ENCODE measurements at regions not wholly inside any gene's neighbourhood (a gene's known extent, or its start where the extent isn't known, plus 50 kb on each side); places are given as distances from the start of the nearest gene placed in this dataset.
"Not testable (repeated sequence)": the region's sequence is repeated elsewhere in the genome, so short reads cannot be mapped to it uniquely, and the experiment has no call there.

DNA sequence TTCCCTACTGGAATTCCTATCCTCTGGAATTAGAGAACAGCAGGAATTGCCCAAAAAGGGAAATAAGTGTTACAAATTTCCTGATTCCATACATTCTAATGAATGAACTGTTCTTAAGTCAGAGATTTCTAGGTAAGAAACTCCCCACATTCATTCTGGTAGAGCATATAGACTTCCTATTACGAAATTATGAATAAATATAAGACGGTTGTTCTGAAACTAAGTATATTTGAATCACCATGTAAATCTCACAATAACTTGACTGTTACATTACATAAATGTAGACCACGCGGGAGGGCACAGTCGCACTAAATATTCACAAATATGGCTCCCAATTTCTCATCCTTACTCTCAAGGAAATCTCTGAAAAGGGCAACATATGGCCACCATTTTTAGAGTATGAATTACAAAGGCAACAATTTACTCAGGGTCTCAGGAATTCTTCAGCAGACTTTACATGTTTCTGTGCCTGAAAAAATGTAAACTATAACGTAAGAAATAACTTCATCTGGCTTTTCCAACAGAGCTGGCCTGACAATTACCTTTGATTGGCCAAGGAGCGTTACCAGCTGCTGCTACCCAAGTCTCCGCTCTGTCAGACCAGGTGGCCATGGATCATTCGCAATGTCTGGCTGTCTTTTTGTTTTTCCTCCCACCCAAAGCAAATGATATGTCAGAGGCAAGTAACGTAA, 115.8 kb downstream of the MPP7 start:
- DNase-seq (ENCODE audit: low read depth): no peak

DNA sequence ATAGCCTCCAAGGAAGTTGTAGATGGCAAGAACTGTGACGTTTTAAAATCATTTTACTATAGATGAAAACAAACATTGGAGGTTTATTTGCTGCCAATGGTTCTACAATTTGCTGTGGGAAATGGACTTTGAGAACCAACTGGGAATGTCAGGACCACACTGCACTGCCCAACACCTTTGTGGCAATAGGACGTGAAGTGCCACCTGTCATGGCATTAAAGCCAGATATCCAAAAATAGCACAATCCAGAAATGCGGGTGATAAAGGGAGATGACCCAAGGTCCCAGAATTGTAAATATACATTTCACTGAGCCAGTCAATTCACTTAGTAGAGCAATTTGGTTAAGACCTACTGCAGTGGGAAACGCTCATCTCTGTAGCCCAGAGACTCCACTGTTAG, 116.4 kb downstream of the MPP7 start:
- no peak for DNase-seq (ENCODE audit: low read depth)

DNA sequence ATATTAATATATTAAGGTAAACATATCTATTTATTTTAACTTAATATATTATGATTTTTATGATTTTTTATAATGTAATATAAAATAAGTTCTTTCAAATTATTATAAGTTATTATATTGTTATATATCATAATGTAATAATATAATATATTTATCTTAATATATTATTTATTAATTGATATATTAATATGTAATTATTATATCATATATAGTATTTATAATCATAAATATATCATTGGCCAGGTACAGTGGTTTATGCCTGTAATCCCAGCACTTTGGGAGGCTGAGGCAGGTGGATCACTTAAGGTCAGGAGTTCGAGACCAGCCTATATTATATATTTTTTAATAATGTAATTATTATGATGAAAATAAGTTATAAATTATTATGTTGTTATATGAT, 118.1 kb downstream of the MPP7 start:
- DNase-seq (ENCODE audit: low read depth): no peak

DNA sequence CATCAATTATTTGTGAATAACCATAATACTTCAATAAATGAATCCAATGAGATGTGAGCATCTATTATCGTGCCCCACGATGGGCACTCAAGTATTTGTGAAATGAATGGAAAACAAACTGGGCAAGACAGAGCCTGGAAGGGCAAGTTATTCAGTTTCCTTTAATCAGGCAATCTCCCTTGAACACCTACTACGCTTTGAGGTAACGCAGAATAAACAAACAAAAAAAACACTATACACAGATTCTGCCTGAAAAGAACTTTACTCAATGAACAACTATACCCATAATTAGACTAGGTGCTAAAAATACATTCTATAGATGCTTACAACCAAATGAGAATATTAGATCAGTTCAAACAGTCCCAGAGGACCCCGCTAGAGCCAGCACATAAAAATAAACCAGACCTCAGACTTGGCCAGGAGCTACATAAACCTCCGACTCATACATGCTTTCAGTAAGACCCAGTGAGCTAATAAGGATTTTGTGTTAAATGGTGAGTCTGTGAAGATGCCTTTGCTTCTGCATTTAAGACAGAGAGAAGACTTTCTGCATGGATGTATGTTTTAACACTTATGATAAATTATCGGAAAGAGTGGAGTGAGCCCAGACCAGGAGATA, 121.3 kb downstream of the MPP7 start:
- no peak for DNase-seq (ENCODE audit: low read depth)

DNA sequence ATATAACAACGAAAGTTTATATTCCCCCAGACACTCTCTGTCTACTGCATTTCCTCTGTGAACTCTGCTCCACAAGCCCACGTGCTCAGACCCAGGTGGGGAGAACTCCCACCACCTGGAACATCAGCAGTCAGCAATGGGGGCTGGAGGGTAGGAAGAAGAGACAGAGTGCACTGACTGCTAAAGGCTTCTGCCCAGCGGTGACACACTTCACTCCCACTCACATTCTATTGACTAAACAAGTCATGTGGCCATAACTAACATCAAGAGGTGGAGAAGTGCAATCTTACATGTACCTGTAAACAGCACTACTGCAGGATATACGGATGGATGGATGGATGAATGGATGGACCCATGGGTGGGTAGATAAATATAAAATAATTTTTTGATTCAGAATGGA, 122.2 kb downstream of the MPP7 start:
- DNase-seq (ENCODE audit: low read depth): no peak

DNA sequence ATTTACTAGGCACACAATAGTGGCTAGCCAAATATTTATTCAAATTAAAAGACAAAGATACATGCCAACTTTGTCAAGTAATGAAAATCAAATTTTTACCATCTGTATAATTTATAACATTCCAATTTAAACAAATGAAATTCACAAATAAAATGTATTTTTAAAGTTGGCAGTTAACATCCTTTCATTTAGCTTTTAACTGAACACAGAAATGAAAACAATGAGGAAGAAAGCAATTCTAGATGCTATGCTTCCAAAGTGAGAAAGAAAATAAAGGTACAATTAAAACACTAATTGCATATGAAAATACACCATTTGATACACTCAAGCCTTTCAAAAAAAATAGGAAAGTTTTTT, 123.1 kb downstream of the MPP7 start:
- DNase-seq (ENCODE audit: low read depth): no peak

DNA sequence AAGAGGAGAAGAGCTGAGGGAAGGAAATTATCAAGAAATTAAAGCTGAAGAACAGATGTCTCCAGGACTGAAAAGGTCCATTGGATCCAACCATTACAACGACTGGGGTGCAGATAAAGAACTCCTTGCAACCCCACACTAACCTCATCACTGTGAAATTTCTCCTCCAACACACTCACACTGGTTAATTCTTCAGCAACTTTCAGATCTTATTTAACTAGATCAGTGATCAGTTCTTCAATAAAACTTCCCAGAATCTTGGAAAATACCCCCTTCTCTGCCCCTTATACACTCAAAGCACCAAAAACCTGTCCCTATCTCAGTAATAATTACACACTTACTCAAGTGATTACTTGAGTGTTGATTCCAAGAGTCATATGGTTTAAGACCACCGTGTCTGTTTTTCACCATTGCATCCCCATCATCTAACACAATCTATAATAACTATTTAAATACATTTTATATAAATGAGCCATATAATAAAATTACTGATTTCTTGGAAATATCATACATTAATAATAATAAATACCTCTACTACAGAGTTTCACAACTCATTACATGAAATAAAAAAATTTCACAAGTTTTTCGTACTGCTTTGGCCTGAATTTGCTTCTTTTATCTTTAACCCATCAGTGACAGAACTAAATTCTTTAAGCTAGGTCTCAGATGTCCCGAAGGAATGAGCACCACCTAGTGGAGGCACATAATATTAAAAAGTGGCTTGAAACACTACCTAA, 123.7 kb downstream of the MPP7 start:
- no peak for DNase-seq (ENCODE audit: low read depth)

DNA sequence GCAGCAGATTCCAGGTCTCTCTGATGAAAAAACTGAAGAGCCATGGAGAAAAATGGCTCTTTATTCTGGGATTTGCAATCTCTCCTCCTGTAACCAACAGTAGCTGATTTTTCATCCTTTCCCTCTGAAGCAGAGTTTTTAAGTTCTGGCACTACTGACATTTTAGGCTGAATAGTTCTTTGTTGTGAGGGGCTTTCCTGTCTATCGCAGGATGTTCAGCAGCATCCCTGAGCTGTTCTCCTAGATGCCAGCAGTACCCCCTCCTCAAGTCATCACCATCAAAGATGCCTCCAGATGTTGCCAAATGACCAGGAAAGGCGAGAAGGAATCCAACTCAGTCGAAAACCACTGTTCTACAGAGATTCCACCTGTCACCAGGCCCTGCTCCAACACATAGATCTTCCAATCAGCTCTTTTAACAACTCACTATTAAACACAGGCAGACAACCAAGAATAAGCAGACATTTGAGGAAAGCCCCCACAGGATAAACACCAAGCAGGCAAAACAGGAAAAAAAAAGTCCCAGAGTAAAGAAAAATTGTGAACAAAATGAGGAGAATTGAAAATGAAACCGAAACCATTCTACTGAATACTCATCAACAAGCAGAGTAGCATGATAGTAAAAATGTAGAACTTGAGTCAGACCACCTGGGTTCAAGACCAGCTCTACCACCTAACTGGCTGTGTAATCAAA, 124.8 kb downstream of the MPP7 start:
- no peak for DNase-seq (ENCODE audit: low read depth)

DNA sequence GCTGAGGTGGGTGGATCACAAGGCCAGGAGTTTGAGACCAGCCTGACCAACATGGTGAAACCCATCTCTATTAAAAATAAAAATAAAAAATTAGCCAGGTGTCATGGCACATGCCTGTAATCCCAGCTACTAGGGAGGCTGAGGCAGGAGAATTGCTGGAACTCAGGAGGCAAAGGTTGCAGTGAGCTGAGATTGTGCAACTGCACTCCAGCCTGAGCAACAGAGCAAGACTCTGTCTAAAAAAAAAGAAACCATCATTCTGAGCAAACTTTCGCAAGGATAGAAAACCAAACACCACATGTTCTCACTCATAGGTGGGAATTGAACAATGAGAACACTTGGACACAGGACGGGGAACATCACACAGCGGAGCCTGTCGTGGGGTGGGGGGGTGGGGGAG, 126.4 kb downstream of the MPP7 start:
- DNase-seq (ENCODE audit: low read depth): not testable (repeated sequence)

DNA sequence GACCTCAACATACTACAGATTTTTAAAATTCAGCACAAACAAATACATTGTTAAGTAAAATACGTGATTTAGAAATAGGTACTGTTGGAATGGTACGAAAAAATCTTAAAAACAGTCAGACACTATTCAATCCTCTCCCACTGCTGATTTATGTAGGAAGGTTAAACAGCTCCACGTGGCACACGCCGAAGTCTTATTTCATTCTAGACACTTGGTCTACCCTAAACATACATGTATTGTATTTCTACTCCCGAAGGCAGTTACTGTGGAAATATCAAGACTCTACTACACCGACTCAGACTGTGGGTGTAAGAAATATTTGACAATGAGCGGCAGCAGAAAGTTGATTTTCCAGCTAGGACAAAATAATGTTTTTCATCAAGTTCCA, 130.6 kb downstream of the MPP7 start:
- DNase-seq (ENCODE audit: low read depth): no peak

DNA sequence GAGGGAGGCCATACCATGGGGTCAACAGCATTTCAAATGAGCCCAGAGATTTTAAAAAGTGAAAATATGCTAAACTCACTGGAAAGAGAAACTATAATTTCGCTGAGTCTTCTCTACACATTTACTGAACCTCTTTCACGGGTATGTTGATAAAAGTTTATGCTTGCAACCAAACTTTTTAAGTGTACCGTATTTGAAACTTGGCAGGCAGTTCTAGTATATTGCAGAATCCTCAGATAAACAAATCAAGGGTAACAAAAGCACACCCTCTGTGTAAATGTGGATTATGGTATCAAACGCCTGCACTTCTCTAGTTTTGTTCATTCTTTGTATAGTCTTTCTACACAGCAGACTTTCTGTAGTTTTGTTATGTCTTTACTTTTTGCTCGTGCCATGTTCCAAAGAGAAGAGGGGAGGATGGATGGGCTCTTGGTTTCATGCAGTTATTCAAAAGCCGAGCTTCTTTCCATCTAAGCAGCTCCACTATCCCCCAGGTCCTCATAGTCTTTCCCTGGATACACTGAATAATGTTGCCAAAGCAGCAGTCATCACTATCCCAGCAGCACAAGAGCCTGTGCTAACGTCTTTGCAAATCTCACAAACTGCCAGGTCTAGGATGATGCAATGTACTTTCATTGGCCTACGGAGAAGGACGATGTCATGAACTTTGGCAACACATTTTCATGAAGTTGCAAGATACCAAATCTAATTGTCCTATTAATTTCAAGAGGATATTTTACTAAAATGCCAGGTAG, 131.2 kb downstream of the MPP7 start:
- DNase-seq (ENCODE audit: low read depth): no peak

DNA sequence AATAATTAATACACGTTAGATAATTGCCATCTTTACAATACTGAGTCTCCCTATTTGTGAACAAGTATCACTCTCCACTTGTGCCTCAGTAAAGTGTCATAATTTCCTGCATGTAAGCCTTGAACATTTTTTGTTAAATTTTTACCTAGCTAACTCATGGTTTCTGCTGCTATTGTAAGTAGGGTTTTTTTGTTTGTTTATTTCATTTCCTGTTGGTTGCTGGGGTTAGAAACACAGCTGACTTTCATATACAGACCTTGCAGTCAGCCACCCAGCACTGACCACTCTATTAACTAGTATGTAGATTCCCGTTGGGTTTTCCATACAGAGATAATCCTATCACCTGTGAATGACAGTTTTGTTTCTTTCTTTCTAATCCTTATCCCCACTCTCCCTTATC, 133.3 kb downstream of the MPP7 start:
- DNase-seq (ENCODE audit: low read depth): no peak

DNA sequence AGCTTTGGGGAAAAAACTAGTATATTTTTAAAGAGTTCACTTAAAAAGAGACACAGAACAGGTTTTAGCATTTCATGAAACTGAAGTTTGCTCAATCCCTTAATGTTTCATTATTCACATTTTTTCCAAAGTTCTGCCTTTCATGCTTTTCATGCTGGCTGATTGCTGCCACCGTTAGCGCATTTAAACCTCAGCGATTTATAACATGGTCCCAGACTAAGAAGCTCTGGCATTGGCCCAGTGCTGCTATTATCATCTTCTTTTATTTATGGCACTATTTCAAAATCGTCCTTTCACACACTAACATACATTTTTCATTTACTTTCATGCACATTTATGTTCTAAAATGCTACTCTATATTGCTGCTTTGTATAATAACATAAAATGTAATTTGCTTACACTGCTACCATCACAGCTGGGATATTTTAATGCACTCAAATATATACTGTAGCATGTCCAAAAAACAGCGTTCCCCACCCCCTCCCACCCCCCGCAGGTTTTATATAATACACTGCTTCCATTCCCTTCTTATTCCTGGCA, 141.9 kb downstream of the MPP7 start:
- no peak for DNase-seq (ENCODE audit: low read depth)

DNA sequence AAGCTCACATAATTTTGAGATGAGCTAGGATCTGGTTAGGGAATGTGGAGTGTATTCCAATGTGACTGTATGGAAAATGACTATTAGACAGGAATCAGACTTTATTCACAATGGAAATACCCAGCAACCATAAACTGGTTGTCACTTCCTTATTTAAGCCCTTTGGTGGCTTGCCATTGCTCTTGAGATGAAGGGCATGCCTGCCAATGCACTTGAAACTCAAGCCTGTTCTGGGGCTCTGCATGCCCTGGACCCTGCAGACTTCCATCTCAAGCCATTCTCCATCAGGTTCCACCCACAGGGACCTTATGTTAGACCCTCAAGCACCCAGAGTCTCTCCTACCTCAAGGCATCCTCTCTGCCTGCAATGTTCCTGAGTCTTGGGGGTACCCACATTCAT, 145.5 kb downstream of the MPP7 start:
- no peak for DNase-seq (ENCODE audit: low read depth)

DNA sequence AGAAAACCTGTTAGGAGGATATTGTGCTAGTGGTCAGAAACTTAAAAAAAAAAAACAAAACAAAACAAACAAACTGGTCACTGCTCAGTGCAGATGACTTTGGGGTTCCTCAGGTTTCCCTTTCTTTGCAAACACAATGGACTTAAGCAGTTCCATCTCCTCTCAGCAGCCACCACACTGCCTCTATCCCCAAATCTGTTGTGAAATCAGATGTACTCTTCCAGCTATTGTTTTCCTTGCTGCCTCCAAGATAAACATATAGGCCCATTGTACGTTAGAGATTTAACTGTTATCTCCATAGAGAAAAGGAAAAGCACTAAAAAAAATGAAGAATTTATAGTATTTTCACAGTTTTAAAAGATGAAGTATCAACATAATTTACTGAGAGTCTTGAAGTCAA, 147.1 kb downstream of the MPP7 start:
- DNase-seq (ENCODE audit: low read depth): no peak

DNA sequence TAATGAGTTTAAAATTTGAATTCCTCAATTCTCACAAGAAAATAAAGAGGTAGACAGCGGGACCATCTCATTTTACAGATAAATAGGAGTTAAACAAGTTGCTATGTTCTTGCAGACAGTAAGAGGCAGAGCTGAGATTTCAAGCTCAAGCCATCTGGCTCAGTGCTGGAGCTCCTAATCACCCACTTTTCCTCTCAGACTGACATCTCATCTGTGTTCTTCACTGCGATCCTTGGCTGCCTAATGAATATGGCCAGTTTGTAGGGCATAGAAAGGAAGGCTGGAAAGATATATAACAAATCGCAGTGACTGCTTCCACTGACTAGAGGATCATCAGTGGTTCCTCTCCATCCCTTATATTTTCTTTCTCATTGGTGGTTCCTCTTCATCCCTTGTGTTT, 151.2 kb downstream of the MPP7 start:
- DNase-seq (ENCODE audit: low read depth): no peak

DNA sequence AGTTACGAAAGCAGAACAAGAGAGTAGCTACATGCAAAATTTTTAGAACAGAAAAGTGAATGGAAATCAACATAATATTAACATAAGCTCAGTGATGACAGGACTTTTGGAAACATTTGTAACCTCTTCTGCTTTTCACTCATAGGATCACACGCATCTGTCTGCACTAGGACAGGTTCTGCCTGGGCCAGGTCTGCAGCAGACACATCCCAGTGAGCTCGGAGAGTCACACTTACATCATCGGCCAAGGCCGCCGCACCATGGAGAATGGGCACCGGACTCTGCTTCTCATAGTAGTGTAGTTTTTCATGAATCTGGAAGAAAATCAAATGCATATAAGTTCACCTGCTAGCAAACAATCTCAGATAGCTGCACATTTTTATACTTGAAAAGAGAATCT, 150.9 kb upstream of the ODAD2 start:
- no peak for DNase-seq (ENCODE audit: low read depth)

DNA sequence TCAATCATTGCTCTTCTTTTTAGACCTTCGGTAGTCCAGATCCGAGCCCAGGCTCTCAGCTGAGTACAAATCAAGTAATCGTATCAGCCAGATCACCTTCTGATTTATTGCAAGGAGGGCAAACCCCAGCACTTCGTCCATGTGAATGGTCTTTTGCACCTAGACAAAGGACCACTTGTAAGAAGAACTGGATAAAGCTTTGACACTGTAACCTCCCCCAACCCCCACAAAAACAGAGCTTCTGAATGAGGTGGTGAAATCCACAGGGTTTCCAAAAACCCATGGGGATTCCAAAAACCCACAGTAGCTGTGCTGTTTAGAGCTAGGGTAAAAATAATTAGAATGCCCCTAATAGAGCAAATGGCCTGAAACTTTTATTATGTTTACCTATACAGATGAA, 148.8 kb upstream of the ODAD2 start:
- no peak for DNase-seq (ENCODE audit: low read depth)

DNA sequence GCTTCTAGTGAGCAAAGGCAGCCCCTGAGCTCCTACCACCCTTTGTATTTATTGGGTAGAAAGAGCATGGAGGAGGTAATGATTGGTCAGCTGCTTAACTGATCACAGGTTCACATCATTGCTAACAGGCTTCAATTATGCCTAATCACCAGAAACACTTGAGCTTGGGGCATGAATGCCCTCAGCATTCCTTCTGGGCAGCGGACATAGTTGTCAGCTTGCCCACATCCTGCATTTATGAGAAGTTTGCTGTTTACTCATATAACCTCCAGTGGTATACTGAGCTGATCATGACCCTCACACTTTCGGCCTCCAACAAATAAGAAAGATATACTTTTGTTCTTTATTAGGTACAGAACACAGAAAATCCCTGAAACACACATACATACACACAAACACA, 140.3 kb upstream of the ODAD2 start:
- no peak for DNase-seq (ENCODE audit: low read depth)

DNA sequence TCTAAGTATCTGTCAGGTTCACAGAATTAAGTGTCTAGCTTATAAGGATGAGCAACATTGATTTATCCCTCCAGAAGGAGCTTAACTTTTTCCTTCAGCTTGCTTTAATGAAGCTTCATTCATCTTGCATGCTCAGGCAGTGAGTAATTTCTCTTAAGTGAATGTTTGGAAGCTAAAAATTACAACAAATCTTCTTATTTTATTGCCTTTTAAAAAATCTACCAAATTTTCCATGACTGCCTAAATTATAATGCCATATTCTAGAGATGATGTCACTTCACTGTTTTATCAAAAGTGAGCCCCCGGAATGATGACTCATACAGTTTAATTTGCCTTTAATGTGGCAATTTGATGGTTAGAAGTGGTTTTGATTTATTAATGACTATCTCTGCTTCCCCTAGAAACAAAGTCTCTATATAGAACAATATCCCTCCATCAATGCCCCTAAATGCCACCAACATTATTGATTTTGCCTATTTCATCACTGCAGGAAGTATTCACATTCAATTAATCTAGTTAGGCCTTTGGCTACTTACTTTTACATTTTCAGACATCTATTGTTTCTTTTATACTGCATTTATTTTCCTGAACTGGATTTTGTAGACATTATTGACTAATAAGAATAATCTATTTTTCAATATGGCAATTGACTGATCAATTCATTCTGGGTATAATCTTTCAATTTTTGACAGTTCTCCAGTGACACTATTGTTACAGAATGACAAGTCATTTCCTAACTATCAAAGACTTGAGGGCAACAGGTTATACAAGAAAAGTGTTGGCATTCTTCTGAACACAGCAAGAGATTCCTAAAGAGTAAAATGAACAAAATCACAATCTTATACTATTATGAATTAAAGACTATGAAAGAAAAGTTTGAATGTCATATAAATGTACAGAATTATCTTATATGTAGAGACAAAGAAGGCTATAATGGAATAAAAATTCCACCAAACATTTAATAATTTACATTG, 139.3 kb upstream of the ODAD2 start:
- no peak for DNase-seq (ENCODE audit: low read depth)

DNA sequence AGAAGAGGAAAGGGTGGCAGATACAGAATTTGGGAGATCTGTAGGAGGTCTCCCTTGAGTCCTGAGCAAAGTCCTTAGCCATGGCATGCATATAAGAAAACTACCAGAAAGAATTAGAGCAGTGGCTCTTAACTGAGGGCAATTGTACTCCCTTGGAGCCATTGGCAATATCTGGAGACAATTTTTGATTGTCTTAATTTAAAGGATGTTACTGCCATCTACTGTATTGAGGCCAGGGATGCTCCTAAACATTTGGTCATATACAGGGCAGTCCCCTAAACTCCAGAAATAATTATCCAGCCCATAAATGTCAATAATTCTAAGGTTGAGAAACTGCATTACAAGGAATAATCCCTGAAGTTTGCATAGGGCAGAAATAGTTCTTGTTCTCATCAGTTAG, 136.4 kb upstream of the ODAD2 start:
- DNase-seq (ENCODE audit: low read depth): no peak

All from HS-5 (cell line).